ENCODE measurements at regions not wholly inside any gene's neighbourhood (a gene's known extent, or its start where the extent isn't known, plus 50 kb on each side); places are given as distances from the start of the nearest gene placed in this dataset.

DNA sequence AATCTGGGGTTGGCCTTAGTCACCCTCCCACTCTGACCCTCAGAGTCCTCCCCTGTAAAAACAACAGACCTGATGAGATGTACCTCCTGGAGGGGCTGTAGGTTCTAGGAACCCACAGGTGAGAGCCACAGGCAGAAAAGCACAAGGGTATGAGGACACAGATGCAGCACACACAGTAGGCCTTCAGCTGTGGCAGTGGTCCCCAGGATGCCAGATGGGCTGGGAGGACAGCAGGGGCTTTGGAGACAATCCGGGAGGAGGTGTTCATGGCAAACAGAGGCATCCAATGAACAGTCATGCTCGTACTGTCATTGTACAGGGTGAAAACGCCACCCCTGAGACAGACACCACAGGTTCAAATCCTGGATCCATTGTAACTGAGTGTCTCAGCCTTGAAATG lies 463.1 kb downstream of the MATN1 start:
- DNase-seq: no peak

- DNase-seq: no peak
Observed at GRCh38 chr1:30259631-30260030, 463.8 kb downstream of the MATN1 start.

GRCh38 chr1:30258876-30259275 lies 464.5 kb downstream of the MATN1 start:
- DNase-seq: no peak

- DNase-seq: no peak
Observed at GRCh38 chr1:30258471-30258870, 464.9 kb downstream of the MATN1 start.

DNA sequence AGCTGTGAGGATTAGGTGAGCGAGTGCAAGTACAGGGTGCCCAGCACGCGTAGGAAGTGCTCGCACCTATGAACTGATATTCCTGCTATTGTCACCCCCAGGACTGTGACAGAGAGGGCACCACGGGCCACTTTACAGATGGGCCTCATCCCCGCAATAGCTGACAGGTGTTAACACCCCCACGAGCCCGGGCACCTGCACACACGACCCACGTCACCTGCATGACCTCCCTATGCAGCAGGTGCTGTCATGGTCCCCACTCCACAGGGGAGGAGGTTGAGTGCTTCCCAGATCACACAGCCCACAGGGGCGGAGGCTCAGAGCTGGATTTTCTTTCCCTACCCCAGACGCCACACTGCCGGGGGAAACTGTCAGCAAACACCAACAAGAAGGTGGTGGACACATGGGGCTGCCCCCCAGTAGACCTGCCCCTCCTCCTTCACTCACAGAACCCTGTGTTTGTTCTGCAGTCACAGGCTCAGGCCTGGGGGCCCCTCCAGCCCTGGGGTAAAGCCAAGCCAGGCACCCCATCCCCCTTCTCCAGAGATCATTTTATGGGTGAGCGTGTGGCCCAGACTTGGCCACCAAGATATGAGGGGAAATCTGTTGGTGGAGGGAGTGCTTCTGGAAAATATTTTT lies 465.5 kb downstream of the MATN1 start:
- no peak for DNase-seq

- no peak for DNase-seq
Observed at GRCh38 chr1:30257322-30257721, 466.1 kb downstream of the MATN1 start.

DNA sequence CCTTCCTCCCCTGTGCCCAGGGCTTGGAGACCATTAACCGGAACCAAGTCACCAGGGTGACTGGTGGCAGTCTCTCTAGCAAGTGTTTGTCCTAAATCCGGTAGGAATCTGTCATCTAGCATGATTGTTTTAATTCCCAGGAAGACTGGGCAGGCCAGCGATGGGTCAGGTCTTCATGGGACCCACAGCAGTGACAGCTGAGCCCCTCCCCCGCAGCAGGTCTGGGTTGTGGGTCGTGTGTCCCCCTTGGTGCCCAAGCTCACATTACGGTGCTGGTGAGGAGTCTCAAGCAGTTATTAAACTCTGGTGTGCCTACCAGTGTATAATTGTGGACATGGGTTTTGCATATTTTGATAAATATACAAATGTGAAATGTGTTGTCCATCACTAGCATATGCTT lies 466.5 kb downstream of the MATN1 start:
- DNase-seq: no peak

DNA sequence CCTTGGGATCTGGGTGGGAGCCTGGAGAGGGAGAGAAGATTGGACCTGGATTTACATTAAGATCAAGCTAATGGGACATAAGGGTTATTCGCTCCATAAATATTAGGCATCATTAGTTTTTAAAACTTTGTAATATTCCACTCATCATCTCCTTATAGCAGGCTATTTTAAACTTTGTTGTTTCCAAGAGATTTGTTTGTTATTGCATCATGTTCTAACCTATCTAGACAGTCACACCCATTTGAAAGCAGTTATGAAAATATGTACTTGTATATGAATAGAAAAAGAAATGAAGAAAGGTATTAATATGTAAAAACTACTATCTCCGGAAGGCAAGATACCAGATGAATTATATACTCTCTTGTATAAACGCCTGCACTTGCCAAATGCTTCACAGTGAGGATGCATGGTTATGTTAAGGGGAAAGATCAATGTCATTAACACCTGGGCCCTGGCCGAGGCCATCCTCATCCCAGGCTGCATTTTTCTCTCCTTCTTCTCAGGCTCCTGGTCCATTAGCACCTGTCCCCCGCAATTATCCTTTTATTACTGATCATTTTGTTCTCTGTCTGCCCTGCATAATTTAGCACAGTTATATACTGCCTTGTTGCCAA lies 468.2 kb downstream of the MATN1 start:
- DNase-seq: no peak

DNA sequence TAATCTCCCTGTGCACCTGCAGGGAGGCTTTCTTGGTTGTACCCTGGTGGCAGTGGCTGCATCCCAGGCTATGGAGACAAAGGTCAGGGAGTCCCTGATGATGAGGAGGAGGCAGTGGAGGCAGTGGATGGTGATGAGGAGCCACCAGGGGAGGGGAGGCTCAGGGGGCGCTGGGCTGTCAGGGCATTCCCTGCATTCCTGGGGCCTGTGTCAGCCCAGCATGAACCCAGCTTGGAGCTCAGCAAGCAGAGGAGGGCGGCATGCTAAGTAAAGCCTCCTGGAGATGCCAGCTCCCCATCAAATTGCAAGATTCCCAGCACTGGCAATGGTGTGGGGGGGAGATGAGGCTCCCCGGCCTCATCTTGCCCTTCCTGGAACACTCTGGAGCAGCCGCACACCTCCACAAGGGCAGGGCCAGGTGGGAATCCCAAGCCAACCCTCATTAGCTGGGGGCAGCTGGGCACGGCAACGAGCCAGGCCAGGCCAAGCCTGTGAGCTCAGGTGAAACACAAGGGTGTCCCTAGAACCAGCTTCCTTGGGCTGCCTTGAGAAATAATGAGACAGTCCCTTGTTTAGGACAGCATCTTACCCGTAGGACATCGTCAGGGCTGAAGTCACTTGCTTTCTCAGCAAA lies 469.5 kb downstream of the MATN1 start:
- no peak for DNase-seq

DNA sequence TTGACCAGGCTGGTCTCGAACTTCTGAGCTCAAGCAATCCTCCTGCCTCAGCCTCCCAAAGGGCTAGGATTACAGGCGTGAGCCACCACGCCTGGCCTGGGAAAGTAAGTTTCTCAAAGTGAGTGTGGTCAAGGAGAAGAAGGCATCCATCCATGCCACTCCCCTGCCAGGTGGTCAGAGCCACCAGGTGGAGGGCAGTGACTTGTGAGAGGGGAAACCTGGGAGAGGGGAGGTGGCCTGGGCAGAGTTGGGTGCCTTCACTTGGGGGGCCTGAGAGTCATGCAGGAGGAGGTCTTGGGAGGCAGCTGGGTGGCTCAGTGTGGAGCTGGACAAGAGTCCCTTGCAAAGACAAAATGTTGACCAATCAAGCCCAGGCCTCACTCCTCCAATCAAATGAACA lies 470.0 kb downstream of the MATN1 start:
- no peak for DNase-seq

DNA sequence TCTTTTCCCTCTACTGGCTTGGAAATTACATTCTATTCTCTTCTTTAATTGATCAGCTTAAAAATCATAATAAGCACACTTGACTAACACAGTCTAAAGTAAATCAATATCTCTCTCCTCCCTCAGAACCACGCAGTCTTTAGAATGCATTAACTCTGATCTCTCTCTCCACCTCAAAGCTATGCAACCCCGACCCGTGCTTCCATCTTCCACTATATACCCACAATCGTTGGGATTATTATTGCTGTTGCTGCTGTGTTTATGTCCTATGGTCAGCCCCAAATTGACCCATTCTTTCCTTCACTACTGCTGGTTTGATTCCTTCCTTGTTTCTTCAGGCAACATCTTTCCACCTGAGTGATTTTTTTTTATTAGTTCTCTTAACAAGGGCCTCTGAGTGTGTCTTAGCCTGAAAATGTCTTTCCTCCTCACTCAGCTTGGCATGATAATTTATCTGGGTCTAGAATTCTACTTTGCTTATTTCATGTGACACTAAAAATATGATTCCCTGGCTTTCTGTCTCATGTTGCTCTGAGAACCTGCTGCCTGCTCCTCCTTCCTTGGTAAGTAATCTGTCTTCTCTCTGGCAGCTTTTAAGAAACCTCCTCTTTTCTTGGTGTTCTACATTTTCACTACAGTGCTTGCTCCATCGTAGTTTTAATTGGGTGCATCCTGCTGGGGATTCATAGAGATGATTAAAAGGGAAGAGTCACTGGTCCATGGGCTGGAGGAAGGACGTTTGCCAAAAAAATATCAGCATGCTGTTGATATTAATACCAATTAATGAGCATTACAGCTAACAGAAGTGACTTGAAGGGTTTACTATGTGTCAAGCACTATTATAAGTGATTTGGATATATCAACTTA lies 472.2 kb downstream of the MATN1 start:
- DNase-seq: no peak

- DNase-seq: no peak
Observed at GRCh38 chr1:30250338-30250983, 472.9 kb downstream of the MATN1 start.

- no peak for DNase-seq
Observed at GRCh38 chr1:30249446-30250337, 473.7 kb downstream of the MATN1 start.

- DNase-seq: no peak
Observed at GRCh38 chr1:30248774-30249173, 474.6 kb downstream of the MATN1 start.

DNA sequence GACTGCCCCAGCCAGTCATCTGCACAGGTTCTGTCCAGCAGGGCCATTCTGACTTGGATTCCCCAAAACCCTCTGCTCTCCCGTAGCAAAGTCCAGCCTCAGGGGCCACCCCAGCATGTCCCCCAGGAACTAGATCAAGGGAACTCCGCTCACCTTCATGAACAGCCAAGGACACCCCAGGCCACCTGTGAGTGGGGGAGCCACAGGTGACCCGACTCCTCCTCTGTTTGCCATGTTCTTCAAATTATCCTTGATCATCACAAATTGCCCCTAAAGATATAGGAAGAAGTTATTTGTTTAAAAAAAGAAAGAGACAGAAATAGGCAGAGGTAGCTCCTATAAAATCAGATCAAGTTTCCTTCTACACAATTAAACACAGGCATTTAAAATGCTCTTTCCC lies 475.0 kb downstream of the MATN1 start:
- DNase-seq: no peak

DNA sequence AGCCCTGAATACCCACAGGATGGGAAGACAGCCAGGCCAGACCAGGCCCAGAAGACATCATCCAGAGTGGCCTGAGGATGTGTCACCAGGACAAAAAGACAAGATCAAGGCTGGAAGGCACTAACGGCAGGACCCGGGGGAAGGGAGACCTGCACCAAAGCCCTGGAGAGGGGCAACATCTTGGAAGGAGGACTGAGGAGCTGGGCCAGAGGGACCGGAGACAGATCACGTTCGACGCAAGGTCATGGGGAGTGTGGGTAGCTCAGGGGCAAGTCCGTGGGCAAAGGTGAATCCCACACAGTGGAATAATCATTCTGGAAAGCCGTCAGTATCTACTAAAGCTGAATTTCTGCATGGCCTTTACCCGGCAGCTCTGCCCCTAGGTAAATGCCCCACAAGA lies 478.6 kb downstream of the MATN1 start:
- no peak for DNase-seq

GRCh38 chr1:30242722-30243457 lies 480.5 kb downstream of the MATN1 start:
- no peak for DNase-seq

- no peak for DNase-seq
Observed at GRCh38 chr1:30242168-30242567, 481.2 kb downstream of the MATN1 start.

DNA sequence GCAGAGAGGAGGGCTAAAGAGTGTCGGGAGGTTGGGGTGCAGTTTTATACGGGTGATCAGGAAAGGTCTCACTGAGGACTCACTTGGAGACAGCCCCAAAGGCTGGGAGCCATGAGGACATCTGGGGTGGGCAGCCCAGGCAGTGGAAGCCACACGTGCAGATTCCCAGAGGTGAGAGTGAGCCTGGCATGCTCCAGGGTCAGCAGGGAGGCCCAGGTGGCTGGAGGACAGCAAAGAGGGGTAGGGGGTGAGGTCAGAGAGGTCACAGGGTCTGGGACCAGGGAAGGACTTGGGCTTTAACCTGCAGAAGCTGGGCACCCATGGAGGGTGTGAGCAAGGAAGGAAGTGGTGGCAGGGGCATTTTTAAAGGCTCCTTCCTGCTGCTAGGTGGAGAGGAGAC lies 481.7 kb downstream of the MATN1 start:
- no peak for DNase-seq

GRCh38 chr1:30234091-30234490 lies 489.3 kb downstream of the MATN1 start:
- DNase-seq: no peak

DNA sequence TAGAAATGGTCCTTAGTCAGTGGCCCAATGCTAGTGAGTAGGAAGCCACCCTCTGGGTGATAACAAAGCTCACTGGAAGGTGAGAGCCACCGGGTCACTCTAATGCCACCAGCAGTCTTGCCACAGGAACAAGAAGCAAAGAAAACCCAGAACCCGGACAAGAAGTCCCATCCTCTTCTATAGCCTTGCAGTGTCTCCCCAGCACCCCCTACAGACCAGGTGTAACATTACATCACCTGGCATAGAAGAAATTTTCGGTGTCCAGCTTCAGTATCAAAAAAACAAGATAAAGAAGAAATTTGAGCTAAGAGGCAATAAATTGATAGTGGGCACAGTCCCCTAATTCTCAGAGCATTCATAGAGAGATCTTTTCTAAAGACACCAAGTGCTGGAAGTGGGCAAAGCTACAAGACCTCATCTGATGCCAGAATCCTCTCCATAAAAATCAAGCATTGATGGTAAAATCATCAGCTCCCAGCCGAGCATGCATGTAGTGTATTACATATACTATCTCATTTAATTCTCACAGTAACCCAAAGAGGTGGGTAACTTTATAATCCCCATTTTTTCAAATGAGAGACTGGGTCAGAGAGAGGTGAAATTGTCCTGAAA lies 491.0 kb downstream of the MATN1 start:
- peak; percentile 46 for DNase-seq
